H9 (cell line): ENCODE measurements at regions not wholly inside any gene's neighbourhood (a gene's known extent, or its start where the extent isn't known, plus 50 kb on each side); places are given as distances from the start of the nearest gene placed in this dataset.

Experiments
- DNase-seq: peaks from one replicate; pipeline ENCODE4 v3.0.0-alpha.2; 2017
- H2AFZ ChIP-seq: one replicate; pipeline ENCODE4 v1.6.1; 2013; ENCODE audit warnings: mild to moderate bottlenecking, low read length, control low read depth, moderate library complexity
- H2AK5ac ChIP-seq: 2 replicates; pipeline ENCODE4 v1.6.1; 2013; ENCODE audit warnings: low read length, control low read depth, mixed read lengths; ENCODE audit not compliant: insufficient read length
- H2BK120ac ChIP-seq: one replicate; pipeline ENCODE4 v1.6.1; 2013; ENCODE audit warnings: low read depth, mild to moderate bottlenecking, low read length, control low read depth, inconsistent platforms; ENCODE audit not compliant: poor library complexity, severe bottlenecking
- H2BK12ac ChIP-seq: 2 replicates; pipeline ENCODE4 v1.6.1; 2013; ENCODE audit warnings: low read length, control low read depth, mixed read lengths, low read depth; ENCODE audit not compliant: insufficient read length
- H2BK15ac ChIP-seq: 2 replicates; pipeline ENCODE4 v1.6.1; 2013; ENCODE audit warnings: low read depth, low read length, control low read depth
- H2BK20ac ChIP-seq: one replicate; pipeline ENCODE4 v1.6.1; 2013; ENCODE audit warnings: low read depth, mild to moderate bottlenecking, low read length, control low read depth, inconsistent platforms; ENCODE audit not compliant: poor library complexity, severe bottlenecking
- H2BK5ac ChIP-seq: 2 replicates; pipeline ENCODE4 v1.6.1; 2013; ENCODE audit warnings: low read length, control low read depth, mixed read lengths; ENCODE audit not compliant: insufficient read length
- H3K14ac ChIP-seq: 2 replicates; pipeline ENCODE4 v1.6.1; 2013; ENCODE audit warnings: low read length, control low read depth; ENCODE audit not compliant: insufficient read depth
- H3K18ac ChIP-seq: 2 replicates; pipeline ENCODE4 v1.6.1; 2013; ENCODE audit warnings: low read depth, mild to moderate bottlenecking, mixed read lengths, low read length, control low read depth; ENCODE audit not compliant: insufficient read length
- H3K23ac ChIP-seq: 2 replicates; pipeline ENCODE4 v1.6.1; 2013; ENCODE audit warnings: low read length, control low read depth, mixed read lengths, low read depth; ENCODE audit not compliant: insufficient read length
- H3K23me2 ChIP-seq: 2 replicates; pipeline ENCODE4 v1.6.1; 2013; ENCODE audit warnings: low read depth, mild to moderate bottlenecking, mixed read lengths, low read length, control low read depth; ENCODE audit not compliant: insufficient read length, poor library complexity, severe bottlenecking
- H3K27ac ChIP-seq: 2 replicates; pipeline ENCODE4 v1.5.1; 2013; ENCODE audit warnings: low read length, control low read depth, mixed read lengths, low read depth; ENCODE audit not compliant: insufficient read length
- H3K27me3 ChIP-seq: 2 replicates; pipeline ENCODE4 v1.6.1; 2013; ENCODE audit warnings: low read length, control low read depth, inconsistent platforms; ENCODE audit not compliant: insufficient read depth
- H3K4ac ChIP-seq: 2 replicates; pipeline ENCODE4 v1.6.1; 2013; ENCODE audit warnings: low read depth, mild to moderate bottlenecking, control low read depth, inconsistent platforms, low read length, moderate library complexity
- H3K4me1 ChIP-seq: 2 replicates; pipeline ENCODE4 v1.6.1; 2013; ENCODE audit warnings: low read length, control low read depth, inconsistent platforms; ENCODE audit not compliant: insufficient read depth
- H3K4me2 ChIP-seq: 2 replicates; pipeline ENCODE4 v1.6.1; 2013; ENCODE audit warnings: low read length, control low read depth, mixed read lengths; ENCODE audit not compliant: insufficient read length, insufficient read depth
- H3K56ac ChIP-seq: 2 replicates; pipeline ENCODE4 v1.6.1; 2013; ENCODE audit warnings: low read depth, mild to moderate bottlenecking, mixed read lengths, low read length, control low read depth; ENCODE audit not compliant: insufficient read length
- H3K79me1 ChIP-seq: 2 replicates; pipeline ENCODE4 v1.6.1; 2013; ENCODE audit warnings: low read depth, mild to moderate bottlenecking, moderate library complexity, low read length, control low read depth, inconsistent platforms; ENCODE audit not compliant: insufficient read depth, poor library complexity, severe bottlenecking
- H3K79me2 ChIP-seq: 2 replicates; pipeline ENCODE4 v1.6.1; 2013; ENCODE audit warnings: low read length, control low read depth, inconsistent platforms; ENCODE audit not compliant: insufficient read depth
- H3K9ac ChIP-seq: 2 replicates; pipeline ENCODE4 v1.6.1; 2013; ENCODE audit warnings: low read length, control low read depth, mixed read lengths; ENCODE audit not compliant: insufficient read length; ENCODE audit errors: extremely low read depth
- H3K9me3 ChIP-seq: one replicate; pipeline ENCODE4 v1.6.1; 2013; ENCODE audit warnings: low read depth, low read length, inconsistent platforms; ENCODE audit not compliant: control insufficient read depth
- H3T11ph ChIP-seq: one replicate; pipeline ENCODE4 v1.6.1; 2013; ENCODE audit warnings: mild to moderate bottlenecking, low read length, control low read depth, inconsistent platforms
- H4K20me1 ChIP-seq: one replicate; pipeline ENCODE4 v1.6.1; 2013; ENCODE audit not compliant: control insufficient read depth, insufficient read length, insufficient read depth
- H4K5ac ChIP-seq: 2 replicates; pipeline ENCODE4 v1.6.1; 2013; ENCODE audit warnings: low read depth, mild to moderate bottlenecking, mixed read lengths, low read length, control low read depth; ENCODE audit not compliant: insufficient read length
- H4K8ac ChIP-seq: replicated peaks from 2 replicates; pipeline ENCODE4 v1.6.1; 2013; ENCODE audit warnings: low read length, control low read depth, mixed read lengths, low read depth; ENCODE audit not compliant: insufficient read length
- H4K91ac ChIP-seq: 2 replicates; pipeline ENCODE4 v1.6.1; 2013; ENCODE audit warnings: low read depth, mild to moderate bottlenecking, moderate library complexity, mixed read lengths, low read length, control low read depth; ENCODE audit not compliant: insufficient read length
- H3K27ac Mint-ChIP-seq, 3 experiments: 2 replicates in 2 of 3; 3 replicates in 1 of 3; pipeline ENCODE4 v1.8.0; 2020 to 2021; ENCODE audit warnings: mixed read lengths in 3 of 3, mild to moderate bottlenecking in 1 of 3, moderate library complexity in 1 of 3
- H3K27me3 Mint-ChIP-seq: 2 replicates; pipeline ENCODE4 v1.8.0; 2021; ENCODE audit warnings: low read depth, mild to moderate bottlenecking, moderate library complexity, mixed read lengths
- H3K36me3 Mint-ChIP-seq, 3 experiments: 2 replicates in 2 of 3; 3 replicates in 1 of 3; pipeline ENCODE4 v1.8.0; 2020 to 2021; ENCODE audit warnings: low read depth in 3 of 3, mixed read lengths in 3 of 3; ENCODE audit not compliant: insufficient read depth in 1 of 3
- H3K4me1 Mint-ChIP-seq, 2 experiments: 2 replicates each; pipeline ENCODE4 v1.8.0; 2020; ENCODE audit warnings: mixed read lengths in 2 of 2
- H3K4me3 Mint-ChIP-seq, 2 experiments: 2 replicates in 1 of 2; 3 replicates in 1 of 2; pipeline ENCODE4 v1.8.0; 2020 to 2021; ENCODE audit warnings: mild to moderate bottlenecking in 2 of 2, mixed read lengths in 2 of 2, moderate library complexity in 1 of 2
- H3K9me3 Mint-ChIP-seq, 2 experiments: 2 replicates in 1 of 2; 3 replicates in 1 of 2; pipeline ENCODE4 v1.8.0; 2020; ENCODE audit warnings: mild to moderate bottlenecking in 2 of 2, mixed read lengths in 2 of 2, moderate library complexity in 1 of 2
- WGBS: extraction: QIAGEN DNeasy Blood & Tissue Kit; methylation state at CpG from one replicate; pipeline ENCODE4 v1.1.7; 2013; ENCODE audit warnings: missing lambda C conversion rate, low lambda C conversion rate, mixed read lengths; ENCODE audit not compliant: insufficient read length; ENCODE audit errors: extremely low coverage; 5-methylcytosine and 5-hydroxymethylcytosine counted together
- TF ChIP-seq, protein P1 (sequence below): fragments of 200-600 bp; sonication (generic); conservative IDR thresholded peaks from 3 replicates; pipeline ENCODE4 v1.8.0; 2021; ENCODE audit warnings: antibody characterized with exemption, mild to moderate bottlenecking

DNA sequence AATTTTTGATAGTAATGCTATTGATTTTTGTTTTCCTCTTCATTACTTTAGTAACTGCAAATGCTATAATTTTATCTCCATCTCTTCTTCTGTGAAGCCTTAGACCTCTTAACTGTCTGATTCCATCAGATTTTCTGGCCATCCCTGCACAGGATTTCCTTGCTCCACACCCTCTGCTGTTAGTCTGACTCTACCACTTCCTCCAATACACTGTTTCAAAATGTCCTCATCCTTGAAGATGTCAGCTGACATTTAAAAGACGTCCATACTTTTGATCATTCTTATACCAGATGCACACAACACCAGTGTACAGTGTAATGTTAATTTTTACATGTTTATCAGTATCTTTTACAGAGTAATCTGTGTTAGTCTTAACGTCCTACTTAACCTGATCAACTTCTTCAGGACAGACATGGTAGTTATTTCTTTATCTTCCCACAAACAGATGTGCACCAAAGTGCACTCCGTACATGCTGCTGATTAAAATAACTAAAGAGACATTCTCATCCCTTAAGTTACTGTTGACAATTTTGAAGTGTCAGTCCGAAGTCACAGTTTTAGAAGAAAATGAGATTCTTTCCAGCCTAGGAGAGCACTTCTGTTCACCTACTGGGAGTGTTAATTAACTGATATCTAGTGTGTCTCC, 102.4 kb upstream of the RASGRP1 start:
- no peak overlapping the region for H2BK20ac ChIP-seq
- no peak overlapping the region for H2AFZ ChIP-seq
- no peak overlapping the region for H2BK120ac ChIP-seq
- no peak overlapping the region for H3K9ac ChIP-seq
- H3K36me3 Mint-ChIP-seq = no peaks in the 10 kb centered on the region
- H3K79me1 ChIP-seq = no peaks in the 10 kb centered on the region
- H3K27ac ChIP-seq = no peak overlapping the region
- no peak overlapping the region for H4K91ac ChIP-seq
- peaks cover 4 to 7% of the 10 kb centered on the region in 2 experiments for H3K4me1 Mint-ChIP-seq
- TF ChIP-seq, protein P1, sequence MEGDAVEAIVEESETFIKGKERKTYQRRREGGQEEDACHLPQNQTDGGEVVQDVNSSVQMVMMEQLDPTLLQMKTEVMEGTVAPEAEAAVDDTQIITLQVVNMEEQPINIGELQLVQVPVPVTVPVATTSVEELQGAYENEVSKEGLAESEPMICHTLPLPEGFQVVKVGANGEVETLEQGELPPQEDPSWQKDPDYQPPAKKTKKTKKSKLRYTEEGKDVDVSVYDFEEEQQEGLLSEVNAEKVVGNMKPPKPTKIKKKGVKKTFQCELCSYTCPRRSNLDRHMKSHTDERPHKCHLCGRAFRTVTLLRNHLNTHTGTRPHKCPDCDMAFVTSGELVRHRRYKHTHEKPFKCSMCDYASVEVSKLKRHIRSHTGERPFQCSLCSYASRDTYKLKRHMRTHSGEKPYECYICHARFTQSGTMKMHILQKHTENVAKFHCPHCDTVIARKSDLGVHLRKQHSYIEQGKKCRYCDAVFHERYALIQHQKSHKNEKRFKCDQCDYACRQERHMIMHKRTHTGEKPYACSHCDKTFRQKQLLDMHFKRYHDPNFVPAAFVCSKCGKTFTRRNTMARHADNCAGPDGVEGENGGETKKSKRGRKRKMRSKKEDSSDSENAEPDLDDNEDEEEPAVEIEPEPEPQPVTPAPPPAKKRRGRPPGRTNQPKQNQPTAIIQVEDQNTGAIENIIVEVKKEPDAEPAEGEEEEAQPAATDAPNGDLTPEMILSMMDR = no peak
- H2BK15ac ChIP-seq = no peak overlapping the region
- H3K79me2 ChIP-seq = no peaks in the 10 kb centered on the region
- no peaks in the 10 kb centered on the region for H3K9me3 ChIP-seq
- no peak overlapping the region for H3K4me3 Mint-ChIP-seq
- H3K27me3 Mint-ChIP-seq = peaks cover 5% of the 10 kb centered on the region
- H3K18ac ChIP-seq = no peak overlapping the region
- H3K23me2 ChIP-seq = no peaks in the 10 kb centered on the region
- H2BK12ac ChIP-seq = no peak overlapping the region
- H4K8ac ChIP-seq = no peak overlapping the region
- no peak overlapping the region for H3K14ac ChIP-seq
- WGBS = no CpG with 5 or more reads among the region's 4 CpGs
- H2BK5ac ChIP-seq = no peak overlapping the region
- no peak overlapping the region for H2AK5ac ChIP-seq
- no peak overlapping the region for H3K4me2 ChIP-seq
- H3K4ac ChIP-seq = no peak overlapping the region
- no peaks in the 10 kb centered on the region for H4K20me1 ChIP-seq
- H3K4me1 ChIP-seq = no peaks in the 10 kb centered on the region
- H3K23ac ChIP-seq = no peak overlapping the region
- H3K56ac ChIP-seq = no peak overlapping the region
- no peaks in the 10 kb centered on the region for H3K9me3 Mint-ChIP-seq
- no peak overlapping the region for H3T11ph ChIP-seq
- H3K27me3 ChIP-seq = no peaks in the 10 kb centered on the region
- DNase-seq = no peak
- H4K5ac ChIP-seq = no peak overlapping the region
- H3K27ac Mint-ChIP-seq = no peak overlapping the region
